Hypothalamus (tissue), 51 donors: ENCODE measurements at regions not wholly inside any gene's neighbourhood (a gene's known extent, or its start where the extent isn't known, plus 50 kb on each side); places are given as distances from the start of the nearest gene placed in this dataset.
"Not testable (repeated sequence)": the region's sequence is repeated elsewhere in the genome, so short reads cannot be mapped to it uniquely, and the experiment has no call there.

ENCODE experiments used
- DNase-seq, 51 donors: peaks; one replicate each; lab custom pipeline; 2025; lab: John Stamatoyannopoulos, UW

DNA sequence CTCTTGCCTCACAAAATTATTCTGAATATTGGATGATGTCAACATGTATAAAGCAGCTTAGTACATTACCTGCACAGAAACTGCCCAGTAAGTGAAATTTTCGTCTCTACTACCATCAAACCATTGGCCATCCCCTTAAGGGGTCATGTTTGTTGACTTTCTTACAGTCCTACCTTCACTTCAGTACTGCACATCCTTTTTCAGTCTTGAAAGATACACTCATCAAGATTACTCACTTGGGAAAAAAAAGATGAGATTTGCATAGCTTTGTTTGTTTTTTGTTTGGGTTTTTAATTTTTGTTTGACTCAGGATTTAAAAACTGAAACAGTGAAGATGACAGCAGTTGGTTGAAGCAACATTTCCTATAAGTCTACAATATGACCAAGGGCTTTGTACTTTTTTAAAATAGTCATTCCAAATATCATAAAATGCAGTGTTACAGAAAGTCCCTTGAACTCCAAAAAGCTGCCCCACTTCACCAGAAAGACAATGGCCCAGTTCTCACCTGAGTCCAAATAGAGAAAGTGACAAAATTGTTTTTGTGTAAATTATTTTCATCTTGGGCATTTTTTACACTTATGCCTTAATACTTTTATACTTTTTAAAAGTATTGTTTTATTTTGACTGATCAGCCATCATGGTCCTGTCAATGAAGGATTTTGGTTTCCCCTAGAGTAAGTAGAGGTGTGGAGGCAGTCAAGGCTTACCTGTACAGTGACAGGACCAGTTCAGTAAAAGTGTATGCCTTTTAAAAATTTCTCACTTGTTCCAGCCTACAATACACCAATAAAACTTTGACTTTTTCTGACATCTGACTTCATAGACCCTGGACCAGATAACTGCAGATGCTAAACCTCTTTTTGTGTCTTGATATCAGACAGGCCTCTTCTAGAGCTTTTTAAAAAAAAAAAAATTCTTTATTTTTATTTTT is 59.7 kb upstream of the EDA2R start:
- no peak for DNase-seq

DNA sequence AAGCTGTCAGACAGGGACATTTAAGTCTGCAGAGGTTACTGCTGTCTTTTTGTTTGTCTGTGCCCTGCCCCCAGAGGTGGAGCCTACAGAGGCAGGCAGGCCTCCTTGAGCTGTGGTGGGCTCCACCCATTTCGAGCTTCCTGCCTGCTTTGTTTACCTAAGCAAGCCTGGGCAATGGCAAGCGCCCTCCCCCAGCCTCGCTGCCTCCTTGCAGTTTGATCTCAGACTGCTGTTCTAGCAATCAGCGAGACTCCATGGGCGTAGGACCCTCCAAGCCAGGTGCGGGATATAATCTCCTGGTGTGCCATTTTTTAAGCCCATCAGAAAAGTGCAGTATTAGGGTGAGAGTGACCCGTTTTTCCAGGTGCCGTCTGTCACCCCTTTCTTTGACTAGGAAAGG is 53.6 kb upstream of the EDA2R start:
- DNase-seq, result not testable (repeated sequence)
